ENCODE measurements at regions not wholly inside any gene's neighbourhood (a gene's known extent, or its start where the extent isn't known, plus 50 kb on each side); places are given as distances from the start of the nearest gene placed in this dataset.

GRCh38 chr11:80687941-80688340 lies 1247.1 kb upstream of the TENM4 start:
- FAIRE-seq (no peak), DNase-seq (ENCODE audit: insufficient read length, low spot score) (no peak)

- FAIRE-seq (no peak), DNase-seq (ENCODE audit: insufficient read length, low spot score) (no peak)
Measured at GRCh38 chr11:80686889-80687288, 1246.1 kb upstream of the TENM4 start.

GRCh38 chr11:80673566-80673965 lies 1232.7 kb upstream of the TENM4 start:
- FAIRE-seq (no peak), DNase-seq (ENCODE audit: insufficient read length, low spot score) (no peak)

GRCh38 chr11:80669620-80670019 lies 1228.8 kb upstream of the TENM4 start:
- FAIRE-seq (no peak), DNase-seq (ENCODE audit: insufficient read length, low spot score) (no peak)

GRCh38 chr11:80668039-80668438 lies 1227.2 kb upstream of the TENM4 start:
- FAIRE-seq (no peak), DNase-seq (ENCODE audit: insufficient read length, low spot score) (no peak)

GRCh38 chr11:80655834-80656233 lies 1215.0 kb upstream of the TENM4 start:
- DNase-seq (ENCODE audit: insufficient read length, low spot score) (no peak), FAIRE-seq (no peak)

GRCh38 chr11:80650966-80651365 lies 1210.1 kb upstream of the TENM4 start:
- no peak for DNase-seq (ENCODE audit: insufficient read length, low spot score)
- no peak for FAIRE-seq

GRCh38 chr11:80649186-80649585 lies 1208.4 kb upstream of the TENM4 start:
- peak; percentile 44 for FAIRE-seq

GRCh38 chr11:80638296-80638695 lies 1197.5 kb upstream of the TENM4 start:
- FAIRE-seq (peak; percentile 70), DNase-seq (ENCODE audit: insufficient read length, low spot score) (no peak)

More at GRCh38 chr11:80649186-80649585, 1208.4 kb upstream of the TENM4 start:
- DNase-seq (ENCODE audit: insufficient read length, low spot score): no peak

- FAIRE-seq (no peak), DNase-seq (ENCODE audit: insufficient read length, low spot score) (no peak)
Measured at GRCh38 chr11:80637571-80637970, 1196.7 kb upstream of the TENM4 start.

GRCh38 chr11:80636999-80637398 lies 1196.2 kb upstream of the TENM4 start:
- no peak for DNase-seq (ENCODE audit: insufficient read length, low spot score)
- no peak for FAIRE-seq

GRCh38 chr11:80635178-80635577 lies 1194.3 kb upstream of the TENM4 start:
- DNase-seq (ENCODE audit: insufficient read length, low spot score) (no peak), FAIRE-seq (no peak)

- no peak for FAIRE-seq
- no peak for DNase-seq (ENCODE audit: insufficient read length, low spot score)
Measured at GRCh38 chr11:80632691-80633090, 1191.9 kb upstream of the TENM4 start.

GRCh38 chr11:80632156-80632555 lies 1191.3 kb upstream of the TENM4 start:
- DNase-seq (ENCODE audit: insufficient read length, low spot score): no peak
- FAIRE-seq: no peak

- FAIRE-seq: no peak
Measured at GRCh38 chr11:80629466-80629865, 1188.6 kb upstream of the TENM4 start.

GRCh38 chr11:80627364-80627763 lies 1186.5 kb upstream of the TENM4 start:
- FAIRE-seq (no peak), DNase-seq (ENCODE audit: insufficient read length, low spot score) (no peak)

More at GRCh38 chr11:80629466-80629865, 1188.6 kb upstream of the TENM4 start:
- no peak for DNase-seq (ENCODE audit: insufficient read length, low spot score)

GRCh38 chr11:80626721-80627120 lies 1185.9 kb upstream of the TENM4 start:
- DNase-seq (ENCODE audit: insufficient read length, low spot score) (no peak), FAIRE-seq (no peak)

- DNase-seq (ENCODE audit: insufficient read length, low spot score) (no peak), FAIRE-seq (no peak)
Measured at GRCh38 chr11:80625563-80625962, 1184.7 kb upstream of the TENM4 start.

GRCh38 chr11:80621871-80622270 lies 1181.0 kb upstream of the TENM4 start:
- no peak for FAIRE-seq
- DNase-seq (ENCODE audit: insufficient read length, low spot score): no peak

- DNase-seq (ENCODE audit: insufficient read length, low spot score) (no peak), FAIRE-seq (no peak)
Measured at GRCh38 chr11:80620867-80621266, 1180.0 kb upstream of the TENM4 start.

- DNase-seq (ENCODE audit: insufficient read length, low spot score): no peak
- no peak for FAIRE-seq
Measured at GRCh38 chr11:80617156-80617555, 1176.3 kb upstream of the TENM4 start.

- DNase-seq (ENCODE audit: insufficient read length, low spot score) (no peak), FAIRE-seq (peak; percentile 66)
Measured at GRCh38 chr11:80616070-80616800, 1175.4 kb upstream of the TENM4 start.

GRCh38 chr11:80613655-80614054 lies 1172.8 kb upstream of the TENM4 start:
- no peak for FAIRE-seq

More at GRCh38 chr11:80613655-80614054, 1172.8 kb upstream of the TENM4 start:
- DNase-seq (ENCODE audit: insufficient read length, low spot score): no peak
